DND-41 (cell line): ENCODE measurements at regions not wholly inside any gene's neighbourhood (a gene's known extent, or its start where the extent isn't known, plus 50 kb on each side); places are given as distances from the start of the nearest gene placed in this dataset.

Experiments used
- ATAC-seq: fragments of 200-7000 bp; cut with Tn5 transposase; 3 replicates; pipeline ENCODE4 v1.9.1; 2021; ENCODE audit warnings: low read depth; ENCODE audit not compliant: insufficient read depth
- DNase-seq: peaks from one replicate; pipeline ENCODE4 v3.0.0-alpha.2; 2020
- H2AFZ ChIP-seq: 2 replicates; pipeline ENCODE4 v1.6.0; 2012; ENCODE audit warnings: low read depth, low read length
- H3K27ac ChIP-seq: 2 replicates; pipeline ENCODE4 v1.5.1; 2012; ENCODE audit warnings: low read length, inconsistent platforms
- H3K27me3 ChIP-seq: fragments of 200-600 bp; sonication (generic); 2 replicates; pipeline ENCODE4 v1.6.0; 2012; ENCODE audit warnings: low read length, mild to moderate bottlenecking, inconsistent platforms; ENCODE audit not compliant: insufficient read depth, poor library complexity
- H3K36me3 ChIP-seq: 2 replicates; pipeline ENCODE4 v1.5.1; 2012; ENCODE audit warnings: low read length, inconsistent platforms; ENCODE audit not compliant: insufficient read depth
- H3K4me1 ChIP-seq: 2 replicates; pipeline ENCODE4 v1.5.1; 2012; ENCODE audit warnings: mild to moderate bottlenecking, low read length; ENCODE audit not compliant: insufficient read depth
- H3K4me2 ChIP-seq: 2 replicates; pipeline ENCODE4 v1.6.0; 2012; ENCODE audit warnings: mild to moderate bottlenecking, moderate library complexity, low read length, inconsistent platforms; ENCODE audit not compliant: insufficient read depth
- H3K4me3 ChIP-seq, 2 experiments: fragments of 200-600 bp in 1 of 2; shearing (Covaris generic) in 1 of 2; 2 replicates each; pipeline ENCODE4 v1.5.1; 2012 to 2016; ENCODE audit warnings: inconsistent platforms in 2 of 2, low read length in 2 of 2, mild to moderate bottlenecking in 2 of 2, low read depth in 1 of 2, moderate library complexity in 1 of 2
- H3K79me2 ChIP-seq: 2 replicates; pipeline ENCODE4 v1.6.0; 2012; ENCODE audit warnings: low read length, inconsistent platforms; ENCODE audit not compliant: insufficient read depth
- H3K9ac ChIP-seq: 2 replicates; pipeline ENCODE4 v1.6.0; 2012; ENCODE audit warnings: low read depth, mild to moderate bottlenecking, inconsistent platforms, low read length, moderate library complexity
- H3K9me3 ChIP-seq: 2 replicates; pipeline ENCODE4 v1.5.1; 2012; ENCODE audit warnings: low read length, moderate library complexity, mild to moderate bottlenecking, inconsistent platforms; ENCODE audit not compliant: insufficient read depth, severe bottlenecking
- H4K20me1 ChIP-seq: 2 replicates; pipeline ENCODE4 v1.6.0; 2012; ENCODE audit warnings: low read length; ENCODE audit not compliant: insufficient read depth
- EZH2 ChIP-seq: IDR thresholded peaks from 3 replicates; pipeline ENCODE4 v1.6.1; 2012; ENCODE audit warnings: borderline replicate concordance, low read depth, mild to moderate bottlenecking, moderate library complexity, low read length, inconsistent platforms; ENCODE audit not compliant: severe bottlenecking
- TF ChIP-seq, protein P1 (sequence below): IDR thresholded peaks from 2 replicates; pipeline ENCODE4 v1.5.1; 2012; ENCODE audit warnings: borderline replicate concordance, low read length, moderate library complexity, mild to moderate bottlenecking; ENCODE audit not compliant: poor library complexity, severe bottlenecking; ENCODE audit errors: extremely low read depth

DNA sequence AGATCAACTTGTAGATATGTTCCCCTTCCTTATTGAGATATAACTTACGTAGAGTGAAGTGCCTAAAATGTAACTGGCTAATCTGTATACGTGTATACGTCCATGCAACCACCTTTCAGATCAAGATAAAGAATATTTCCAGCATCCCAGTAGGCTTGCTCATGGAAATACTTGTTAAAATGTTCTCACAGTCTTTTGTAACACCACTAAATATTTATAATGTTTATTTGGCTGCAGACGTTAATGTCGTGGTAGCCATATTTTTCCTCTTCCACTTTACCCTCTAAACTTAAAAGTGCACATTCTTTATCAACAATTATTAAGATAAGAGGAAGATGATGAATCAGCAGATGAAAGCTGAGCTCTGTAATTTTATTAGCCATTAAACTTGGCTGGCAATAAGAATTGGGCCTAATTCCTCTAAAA is 447.4 kb downstream of the AEBP2 start:
- TF ChIP-seq EZH2 = no peak
- TF ChIP-seq, protein P1, sequence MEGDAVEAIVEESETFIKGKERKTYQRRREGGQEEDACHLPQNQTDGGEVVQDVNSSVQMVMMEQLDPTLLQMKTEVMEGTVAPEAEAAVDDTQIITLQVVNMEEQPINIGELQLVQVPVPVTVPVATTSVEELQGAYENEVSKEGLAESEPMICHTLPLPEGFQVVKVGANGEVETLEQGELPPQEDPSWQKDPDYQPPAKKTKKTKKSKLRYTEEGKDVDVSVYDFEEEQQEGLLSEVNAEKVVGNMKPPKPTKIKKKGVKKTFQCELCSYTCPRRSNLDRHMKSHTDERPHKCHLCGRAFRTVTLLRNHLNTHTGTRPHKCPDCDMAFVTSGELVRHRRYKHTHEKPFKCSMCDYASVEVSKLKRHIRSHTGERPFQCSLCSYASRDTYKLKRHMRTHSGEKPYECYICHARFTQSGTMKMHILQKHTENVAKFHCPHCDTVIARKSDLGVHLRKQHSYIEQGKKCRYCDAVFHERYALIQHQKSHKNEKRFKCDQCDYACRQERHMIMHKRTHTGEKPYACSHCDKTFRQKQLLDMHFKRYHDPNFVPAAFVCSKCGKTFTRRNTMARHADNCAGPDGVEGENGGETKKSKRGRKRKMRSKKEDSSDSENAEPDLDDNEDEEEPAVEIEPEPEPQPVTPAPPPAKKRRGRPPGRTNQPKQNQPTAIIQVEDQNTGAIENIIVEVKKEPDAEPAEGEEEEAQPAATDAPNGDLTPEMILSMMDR = no peak
- H3K79me2 ChIP-seq = no peaks in the 10 kb centered on the region
- no peak for ATAC-seq

GRCh38 chr12:19890024-19890423 is 450.7 kb downstream of the AEBP2 start:
- no peak overlapping the region for H3K4me2 ChIP-seq
- H3K4me1 ChIP-seq = no peaks in the 10 kb centered on the region
- ATAC-seq (no peak), DNase-seq (no peak)
- H3K9ac ChIP-seq = no peak overlapping the region
- no peaks in the 10 kb centered on the region for H4K20me1 ChIP-seq
- H3K27ac ChIP-seq = no peak overlapping the region
- H3K4me3 ChIP-seq = no peak overlapping the region
- peaks cover 10% of the 10 kb centered on the region for H3K27me3 ChIP-seq
- no peaks in the 10 kb centered on the region for H3K36me3 ChIP-seq
- H2AFZ ChIP-seq = no peak overlapping the region
- TF ChIP-seq, protein P1 = no peak
- TF ChIP-seq EZH2 = no peak
- H3K79me2 ChIP-seq = no peaks in the 10 kb centered on the region
- no peaks in the 10 kb centered on the region for H3K9me3 ChIP-seq

More for the DNA sequence above, 447.4 kb downstream of the AEBP2 start:
- no peaks in the 10 kb centered on the region for H3K9me3 ChIP-seq
- H3K36me3 ChIP-seq = no peaks in the 10 kb centered on the region
- no peaks in the 10 kb centered on the region for H3K4me1 ChIP-seq
- no peak overlapping the region for H3K4me3 ChIP-seq
- peaks cover 22% of the 10 kb centered on the region for H3K27me3 ChIP-seq
- no peaks in the 10 kb centered on the region for H4K20me1 ChIP-seq
- no peak overlapping the region for H3K27ac ChIP-seq
- no peak overlapping the region for H2AFZ ChIP-seq
- H3K9ac ChIP-seq = no peak overlapping the region
- DNase-seq = no peak
- no peak overlapping the region for H3K4me2 ChIP-seq

- no peak overlapping the region for H3K27ac ChIP-seq
- no peak overlapping the region for H2AFZ ChIP-seq
- H4K20me1 ChIP-seq = no peaks in the 10 kb centered on the region
- no peak overlapping the region for H3K4me2 ChIP-seq
- H3K4me3 ChIP-seq = no peak overlapping the region
- no peak overlapping the region for H3K9ac ChIP-seq
- H3K36me3 ChIP-seq = no peaks in the 10 kb centered on the region
- ATAC-seq (no peak), DNase-seq (no peak)
- no peaks in the 10 kb centered on the region for H3K4me1 ChIP-seq
- H3K27me3 ChIP-seq = peaks cover 3% of the 10 kb centered on the region
- no peaks in the 10 kb centered on the region for H3K79me2 ChIP-seq
- TF ChIP-seq, protein P1 = no peak
- TF ChIP-seq EZH2 = no peak
- no peaks in the 10 kb centered on the region for H3K9me3 ChIP-seq
Observed at GRCh38 chr12:19891936-19892591, 452.8 kb downstream of the AEBP2 start.
